HUDEP-2 (cell line): ENCODE measurements at regions not wholly inside any gene's neighbourhood (a gene's known extent, or its start where the extent isn't known, plus 50 kb on each side); places are given as distances from the start of the nearest gene placed in this dataset.
A peak's percentile ranks its signal among the peaks of the same experiment; 100 is the strongest.
"Not testable (repeated sequence)": the region's sequence is repeated elsewhere in the genome, so short reads cannot be mapped to it uniquely, and the experiment has no call there.

Source experiments
- DNase-seq, 76 experiments: peaks; one replicate each; lab custom pipeline; 2025; ENCODE audit not compliant: unreplicated experiment in 76 of 76; lab: John Stamatoyannopoulos, UW

DNA sequence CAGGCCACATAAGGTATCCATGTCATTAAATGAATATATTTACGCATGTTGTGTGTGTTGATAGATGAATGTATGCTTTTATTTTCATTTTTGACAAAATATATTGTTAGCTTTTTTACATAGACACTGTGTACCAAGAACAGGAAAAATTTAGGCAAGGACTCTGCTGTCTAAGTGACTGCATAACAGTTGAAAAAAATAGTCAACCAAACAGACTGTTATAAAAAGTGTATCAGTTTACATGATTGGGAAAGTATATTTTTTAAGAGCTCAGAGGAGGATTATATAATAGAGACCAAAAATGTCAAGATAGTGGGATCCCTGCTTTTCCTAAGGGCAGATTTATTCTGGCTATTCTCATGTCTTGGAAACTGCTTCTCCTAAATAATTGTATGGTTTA is 858.0 kb downstream of the SLITRK1 start:
- DNase-seq: no peak

DNA sequence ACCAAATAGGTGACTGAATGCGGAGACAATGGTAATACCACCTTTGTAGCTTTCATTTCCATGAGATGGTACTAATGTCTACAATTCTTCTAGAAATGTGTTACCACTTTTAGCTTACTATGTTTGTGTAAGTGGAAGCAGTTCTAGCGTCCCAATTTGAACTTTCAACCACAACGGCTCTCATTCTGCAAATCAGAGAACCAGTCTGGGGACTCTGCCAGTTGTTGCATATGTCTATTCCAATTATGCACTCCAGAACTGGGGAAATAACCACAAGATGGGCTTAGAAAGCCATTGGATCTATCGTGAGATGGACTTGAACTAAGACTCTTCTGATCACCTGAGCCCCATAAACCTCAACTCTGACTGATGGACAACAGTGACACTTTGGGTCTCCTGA is 862.3 kb downstream of the SLITRK1 start:
- DNase-seq: no peak

DNA sequence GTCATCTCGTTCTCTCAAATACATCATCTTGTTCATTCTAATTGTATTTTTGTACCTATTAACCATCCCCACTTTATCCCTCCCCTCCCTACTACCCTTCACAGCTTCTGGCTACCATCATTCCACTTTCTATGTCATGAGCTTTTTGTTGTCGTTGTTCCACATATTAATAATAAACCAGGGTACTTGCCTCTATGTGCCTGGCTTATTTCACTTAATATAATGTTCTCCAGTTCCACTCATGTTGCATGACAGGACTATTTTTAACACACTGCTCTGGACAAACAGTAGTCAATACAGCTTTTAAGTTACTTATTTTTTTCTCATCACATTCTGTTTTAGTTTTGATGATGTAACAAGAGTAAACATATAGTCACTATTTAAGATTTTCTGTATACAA is 872.3 kb downstream of the SLITRK1 start:
- no peak for DNase-seq

DNA sequence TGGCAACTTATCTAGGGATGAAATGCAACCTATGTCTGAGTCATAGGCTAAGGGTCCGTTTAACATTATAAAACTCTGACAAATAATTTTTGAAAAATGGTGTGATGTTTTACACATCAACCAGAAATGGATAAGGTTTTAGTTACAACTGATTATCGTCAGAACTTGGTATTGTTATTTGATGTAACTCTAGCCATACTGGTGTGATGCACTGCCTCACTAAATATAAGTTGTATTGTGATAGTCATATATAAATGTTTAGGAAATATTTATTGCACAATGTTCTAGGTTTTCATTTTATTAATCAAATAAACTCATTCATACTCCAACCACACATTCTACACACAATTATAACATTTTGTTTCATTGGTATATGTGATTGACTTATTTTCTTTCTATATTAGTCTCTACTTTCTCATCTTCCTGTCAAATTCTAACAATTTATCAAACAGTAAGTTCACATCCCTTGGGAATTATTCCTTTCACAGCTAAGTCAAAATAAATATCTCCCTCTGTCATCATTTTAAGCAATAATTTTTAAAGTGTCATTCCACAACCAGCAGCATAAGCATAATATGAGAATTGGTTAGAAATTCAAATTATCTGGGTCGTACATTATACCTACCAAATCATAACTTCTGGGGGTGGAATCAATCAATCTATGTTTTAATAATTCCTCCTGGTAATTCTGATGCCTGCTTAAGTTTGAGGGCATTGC is 873.9 kb downstream of the SLITRK1 start:
- DNase-seq: no peak

DNA sequence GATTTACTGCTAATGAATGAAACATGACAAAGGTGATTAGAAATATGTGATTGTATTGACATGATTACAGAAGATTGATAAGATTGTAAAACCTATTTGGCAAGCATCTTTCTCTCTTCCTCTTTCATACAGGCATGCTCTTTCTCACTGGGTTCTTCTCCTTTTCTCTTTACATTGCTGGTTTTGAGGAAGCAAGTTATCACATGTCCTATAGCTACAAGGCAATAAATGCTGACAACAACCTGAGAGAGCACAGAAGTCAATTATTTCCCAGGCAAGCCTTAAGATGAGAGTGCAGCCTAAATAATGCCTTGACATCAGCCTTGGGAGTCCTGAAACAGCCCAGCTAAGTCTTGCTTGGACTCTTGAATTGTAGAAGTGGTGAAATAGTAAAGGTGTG is 875.0 kb downstream of the SLITRK1 start:
- no peak for DNase-seq

DNA sequence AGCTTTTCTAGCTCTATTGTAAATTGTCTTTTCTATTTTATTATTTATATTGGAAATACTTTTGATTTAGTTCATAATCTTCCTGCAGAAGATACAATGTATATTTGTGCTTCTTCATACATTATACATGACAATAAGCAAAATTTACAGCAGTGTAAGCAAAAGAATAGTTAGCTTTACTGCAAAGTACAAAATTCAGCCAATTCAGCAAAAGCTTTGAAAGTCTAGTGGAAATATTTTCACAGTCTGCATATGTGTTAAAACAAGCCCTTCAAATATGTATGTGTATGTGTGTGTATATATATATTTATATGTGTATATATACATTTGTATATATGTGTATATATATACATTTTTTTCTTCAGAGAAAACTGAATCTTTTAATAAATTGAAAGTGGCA is 879.1 kb downstream of the SLITRK1 start:
- no peak for DNase-seq

DNA sequence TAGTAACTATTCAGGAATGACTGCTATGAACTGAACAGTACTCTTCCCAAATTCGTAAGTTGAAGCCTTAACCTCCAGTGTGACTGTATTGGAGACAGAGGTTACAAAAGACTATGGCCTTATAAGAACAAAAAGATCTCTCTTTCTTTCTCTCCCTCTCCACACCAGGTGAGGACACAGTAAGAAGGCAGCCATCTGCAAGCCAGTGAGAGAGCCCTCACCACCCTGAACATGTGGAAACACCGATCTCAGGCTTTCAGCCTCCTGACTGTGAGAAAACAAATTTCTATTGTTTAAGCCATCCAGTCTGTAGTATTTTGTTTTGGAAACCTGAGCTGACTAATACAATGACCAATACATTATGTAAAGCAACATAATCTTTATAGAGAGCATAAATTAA is 888.9 kb downstream of the SLITRK1 start:
- no peak for DNase-seq

DNA sequence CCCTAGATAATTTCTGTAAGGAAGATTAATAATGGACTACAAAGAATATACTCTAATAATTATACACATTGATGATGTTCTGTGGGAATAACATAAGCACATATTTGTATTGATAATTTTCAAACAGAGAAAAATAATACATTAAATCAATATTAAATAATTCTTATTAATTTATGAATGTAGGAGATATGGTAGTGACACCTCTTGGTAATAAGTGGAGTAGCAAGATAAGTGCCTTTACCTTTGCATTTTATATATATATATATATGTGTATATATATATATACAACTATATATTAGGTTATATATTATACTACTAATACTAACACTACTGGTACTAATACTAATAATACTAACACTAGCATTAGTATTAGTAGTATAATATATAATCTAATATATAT is 905.8 kb downstream of the SLITRK1 start:
- no peak for DNase-seq

DNA sequence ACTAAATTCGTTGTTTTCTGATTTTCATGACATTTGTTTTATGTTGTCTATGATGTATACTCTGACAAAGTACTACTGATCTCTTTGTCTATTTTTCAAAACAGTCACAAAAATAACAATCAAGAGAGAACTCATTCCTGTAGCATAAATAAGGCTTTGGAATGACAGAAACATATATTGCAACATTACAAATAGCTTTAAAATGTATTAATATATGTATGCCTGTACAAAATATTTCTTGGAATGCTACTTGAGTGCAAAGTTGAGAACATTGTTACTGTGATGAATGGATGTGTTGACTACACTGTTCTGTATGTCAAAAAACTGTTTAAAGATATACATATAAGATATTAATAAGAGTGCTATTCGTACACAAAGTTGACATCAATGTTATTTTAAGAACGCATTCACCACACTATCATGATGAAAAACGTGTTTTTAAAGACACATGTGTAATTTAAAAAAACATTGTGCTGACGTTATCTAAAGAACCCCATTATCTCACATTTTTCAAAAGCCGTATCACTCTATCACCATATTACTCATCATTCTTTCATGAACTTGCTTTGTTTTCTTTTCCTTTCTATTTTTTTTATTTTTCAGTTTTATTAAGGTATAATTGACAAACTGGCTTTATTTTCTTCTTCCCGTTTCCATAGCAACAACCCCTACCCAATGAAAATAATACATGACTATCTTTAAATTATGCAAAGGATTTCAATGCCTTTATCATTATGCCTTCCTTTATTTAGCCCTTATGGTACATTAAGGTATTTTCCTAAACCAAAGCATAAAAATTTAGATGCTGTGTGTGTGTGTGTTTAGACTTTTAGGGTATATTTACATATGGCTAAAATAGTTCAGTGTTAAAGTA is 918.8 kb downstream of the SLITRK1 start:
- DNase-seq: no peak

DNA sequence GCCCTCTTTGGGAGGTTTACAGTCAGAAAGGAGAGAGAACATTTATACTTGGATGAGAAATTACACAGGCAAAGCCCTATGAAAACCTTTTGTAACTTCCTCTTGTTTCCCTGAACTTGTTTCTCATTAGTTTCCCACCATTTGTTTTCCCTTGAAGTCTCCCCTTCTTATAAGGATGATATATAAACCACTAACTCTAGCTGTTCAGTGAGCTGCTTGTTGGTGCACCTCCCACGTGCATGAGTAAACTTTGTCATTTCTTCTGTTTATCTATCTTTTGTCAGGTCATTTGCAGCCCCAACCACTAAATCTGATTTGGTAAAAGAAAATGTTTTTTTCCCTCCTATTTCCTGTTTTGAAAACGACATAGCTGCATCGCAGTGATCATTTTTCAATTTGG is 919.9 kb downstream of the SLITRK1 start:
- peak in 7 of 76 experiments; percentile 1 to 48 (median 9) for DNase-seq

DNA sequence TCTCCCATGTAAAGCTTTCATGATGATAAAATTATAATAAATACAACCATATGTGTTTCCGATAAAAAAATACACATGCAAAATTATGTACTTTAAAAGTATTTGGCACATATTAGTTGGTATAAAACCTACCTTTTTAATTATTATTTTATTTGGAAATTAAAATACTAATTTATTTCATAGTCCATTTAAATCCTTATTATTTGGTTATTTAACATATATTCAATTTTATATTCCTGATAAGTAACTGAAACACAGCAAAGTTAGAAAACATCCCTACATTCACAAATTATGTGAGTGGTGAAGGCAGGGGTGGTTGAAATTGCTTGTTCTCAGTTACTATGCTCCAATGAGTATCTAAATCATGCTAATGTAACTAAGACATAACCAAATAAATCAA is 920.5 kb downstream of the SLITRK1 start:
- no peak for DNase-seq

DNA sequence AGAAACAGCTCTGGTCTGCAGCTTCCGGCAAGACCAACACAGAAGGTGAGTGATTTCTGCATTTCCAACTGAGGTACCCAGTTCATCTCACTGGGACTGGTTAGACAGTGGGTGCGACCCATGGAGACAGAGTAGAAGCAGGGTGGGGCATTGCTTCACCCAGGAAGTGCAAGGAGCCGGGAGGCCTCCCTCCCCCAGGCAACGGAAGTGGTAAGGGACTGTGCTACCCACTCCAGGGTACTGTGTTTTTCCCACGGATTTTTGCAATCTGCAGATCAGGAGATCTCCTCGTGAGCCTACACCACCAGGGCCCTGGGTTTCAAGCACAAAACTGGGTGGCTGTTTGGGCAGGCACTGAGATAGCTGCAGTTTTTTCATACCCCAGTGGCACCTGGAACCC is 929.9 kb downstream of the SLITRK1 start:
- DNase-seq: not testable (repeated sequence)

DNA sequence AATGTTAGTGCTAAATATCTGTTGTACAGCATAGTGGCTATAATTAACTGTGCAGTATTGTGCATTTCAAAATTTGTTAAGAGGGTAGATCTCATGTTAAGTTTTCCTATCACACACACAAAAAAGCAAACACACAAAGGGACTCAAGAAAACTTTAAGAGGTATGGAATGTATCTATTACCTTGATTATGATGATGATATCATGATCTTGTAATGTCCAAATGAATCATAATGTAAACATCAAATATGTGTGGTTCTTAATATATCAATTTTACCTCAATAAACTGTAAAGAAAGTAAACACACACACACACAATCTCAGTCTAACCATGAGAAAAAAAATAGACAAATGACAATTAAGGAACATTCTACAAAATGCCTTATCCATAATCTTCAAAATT is 934.6 kb downstream of the SLITRK1 start:
- no peak for DNase-seq

DNA sequence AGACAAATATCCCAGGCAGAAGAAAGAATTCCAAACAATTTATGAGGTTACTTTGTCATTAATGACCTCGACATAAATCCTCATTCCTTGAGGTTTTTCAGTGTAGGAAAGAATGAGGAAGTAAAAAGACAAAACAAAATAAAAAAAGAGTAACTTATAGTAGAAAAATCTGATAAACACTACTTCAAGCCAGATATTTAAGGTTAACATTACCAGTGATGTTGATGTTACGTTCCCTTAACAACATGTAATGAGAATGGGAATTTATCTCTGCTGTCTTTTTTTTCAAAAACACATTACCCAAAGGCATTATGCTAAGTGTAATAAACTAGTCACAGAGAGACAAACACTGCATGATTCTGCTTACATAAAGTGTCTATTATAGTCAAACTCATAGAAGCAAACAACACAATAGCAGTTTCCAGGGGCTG is 935.1 kb downstream of the SLITRK1 start:
- DNase-seq: no peak

DNA sequence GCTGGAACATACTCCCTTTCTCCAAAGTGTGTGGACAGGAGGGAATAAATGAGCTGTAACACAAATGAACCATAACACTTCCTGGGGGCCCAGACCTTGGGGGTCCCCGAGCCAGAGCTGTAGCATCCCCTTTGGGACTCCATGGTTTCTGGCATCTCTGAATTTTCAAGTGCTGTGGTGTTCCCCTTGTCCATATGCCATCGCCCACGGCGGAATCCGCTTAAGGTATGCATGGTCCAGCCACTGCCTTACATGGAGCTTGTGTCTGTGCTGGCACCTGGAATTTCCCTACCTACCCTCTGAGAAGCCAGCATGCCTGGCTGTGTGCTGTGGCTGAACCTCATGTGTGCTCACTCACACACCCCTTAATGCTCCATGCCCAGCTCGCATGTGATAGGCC is 943.6 kb downstream of the SLITRK1 start:
- DNase-seq: no peak

DNA sequence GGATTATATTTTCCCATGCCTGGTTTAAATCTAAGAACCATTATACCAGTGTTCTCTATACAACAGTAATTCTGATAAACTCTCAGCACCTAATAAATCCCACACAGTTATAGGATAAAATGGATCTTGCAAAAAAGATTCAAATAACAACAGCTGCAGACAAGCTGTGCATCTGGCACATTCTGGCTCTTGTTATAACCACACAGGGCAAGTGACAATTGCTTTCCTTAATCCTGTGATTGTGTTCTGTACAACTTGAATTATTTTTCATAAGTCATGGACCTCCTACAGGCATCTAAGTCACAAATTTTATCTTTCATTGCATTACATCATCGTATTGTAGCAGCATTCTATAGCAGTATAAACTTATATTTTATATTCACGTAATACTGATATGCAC is 948.3 kb downstream of the SLITRK1 start:
- no peak for DNase-seq

DNA sequence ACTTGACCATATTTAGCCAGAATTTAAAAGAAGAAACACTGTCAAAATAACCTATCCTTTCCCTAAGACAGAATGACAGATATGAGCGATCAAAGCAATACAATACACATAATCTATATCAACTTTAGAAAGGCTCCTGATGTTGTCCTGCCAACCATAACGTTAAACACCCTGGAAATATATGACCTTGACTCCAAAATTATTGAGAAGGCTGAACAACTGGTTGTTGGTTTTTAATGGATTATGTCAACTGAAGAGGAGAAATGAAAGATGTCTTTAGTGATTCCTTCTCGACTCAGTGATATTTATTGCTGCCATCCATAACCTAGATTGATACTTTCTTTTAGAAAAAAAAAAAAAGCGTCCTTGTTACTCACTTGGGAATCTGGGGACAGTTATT is 957.2 kb downstream of the SLITRK1 start:
- no peak for DNase-seq

DNA sequence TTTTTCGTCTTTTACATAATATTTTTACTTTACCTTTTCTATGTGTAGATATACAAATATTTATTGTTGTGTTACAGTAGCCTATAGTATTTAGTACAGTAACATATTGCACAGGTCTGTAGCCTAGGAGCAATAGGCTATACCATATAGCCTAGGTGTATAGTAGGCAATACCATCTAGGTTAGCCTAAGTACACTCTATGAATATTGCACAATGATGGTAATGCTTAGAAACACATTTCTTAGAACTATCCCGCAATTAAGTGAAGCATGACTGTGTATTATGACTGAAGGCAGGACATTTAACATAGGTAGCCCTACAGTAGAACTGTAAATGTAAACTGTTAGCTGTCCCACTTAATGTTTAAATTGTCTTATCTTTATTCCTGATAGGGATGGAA is 964.3 kb downstream of the SLITRK1 start:
- no peak for DNase-seq

DNA sequence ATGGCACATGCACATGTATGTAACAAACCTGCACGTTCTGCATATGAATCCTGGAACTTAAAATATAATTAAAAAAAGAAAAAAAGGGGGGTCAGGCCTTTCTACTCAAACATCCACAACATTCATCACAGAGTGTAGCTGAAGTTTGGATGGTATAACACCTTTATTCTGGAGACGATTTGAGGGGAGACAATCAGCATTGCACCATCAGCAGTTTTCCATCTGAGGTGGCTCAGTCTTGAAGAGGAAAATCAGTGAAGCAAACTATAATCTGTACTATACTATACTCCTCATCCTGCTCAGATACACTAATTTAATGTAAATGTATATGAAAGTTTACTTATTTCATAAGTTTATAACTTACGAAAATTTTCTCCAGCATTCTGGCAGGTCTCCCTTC is 969.7 kb downstream of the SLITRK1 start:
- no peak for DNase-seq

DNA sequence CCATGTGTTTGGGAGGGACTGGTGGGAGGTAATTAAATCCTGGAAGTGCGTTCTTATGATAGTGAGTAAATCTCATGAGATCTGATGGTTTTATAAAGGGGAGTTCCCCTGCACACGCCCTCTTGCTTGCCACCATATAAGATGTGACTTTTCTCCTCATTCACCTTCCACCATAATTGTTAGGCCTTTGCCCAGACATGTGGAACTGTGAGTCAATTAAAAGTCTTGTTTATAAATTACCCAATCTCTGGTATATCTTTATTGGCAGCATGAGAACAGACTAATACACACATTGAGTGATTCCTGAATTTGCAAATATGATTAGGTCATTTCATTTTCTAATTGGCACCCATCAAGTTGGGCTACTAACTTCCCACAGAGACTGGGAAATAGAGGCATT is 977.2 kb downstream of the SLITRK1 start:
- DNase-seq: no peak

DNA sequence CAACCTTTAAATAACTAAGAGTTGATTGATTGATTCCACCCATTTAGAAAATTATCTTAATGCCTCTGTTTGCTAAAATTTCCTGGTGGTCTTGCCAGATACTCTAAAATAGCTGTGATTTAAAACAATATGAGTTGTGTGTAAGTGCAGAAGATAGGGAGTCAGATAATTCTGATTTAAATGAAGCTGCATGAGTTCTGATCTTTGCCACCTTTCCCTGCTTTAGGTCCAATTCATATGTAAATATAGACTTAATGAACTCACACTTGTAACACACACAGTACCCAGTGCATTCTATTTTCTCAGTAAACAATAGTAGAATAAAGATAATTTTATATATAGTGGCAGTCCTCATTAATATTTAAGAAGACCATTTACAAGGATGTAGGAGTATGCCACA is 981.8 kb downstream of the SLITRK1 start:
- DNase-seq: no peak

DNA sequence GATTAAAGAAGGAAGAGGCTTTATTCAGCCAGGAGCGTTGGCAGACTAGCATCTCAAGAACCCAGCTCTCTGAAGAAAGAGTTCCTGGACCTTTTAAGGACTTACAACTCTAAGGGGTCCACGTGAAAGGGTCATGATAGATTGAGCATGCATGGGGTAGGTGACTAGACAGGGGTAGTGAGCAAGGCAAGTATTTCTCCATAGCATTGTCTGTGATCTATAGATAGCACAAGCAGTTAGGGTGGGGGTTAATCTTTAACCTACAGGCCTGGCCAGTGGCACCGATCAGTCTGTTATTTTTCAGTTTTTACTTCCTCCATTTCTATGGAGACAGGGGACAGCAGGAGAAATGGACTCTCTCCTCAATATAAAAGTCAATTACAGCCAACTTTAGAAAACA is 983.7 kb downstream of the SLITRK1 start:
- DNase-seq: peak in 19 of 76 experiments; percentile 1 to 82 (median 37)
